ENCODE measurements at regions not wholly inside any gene's neighbourhood (a gene's known extent, or its start where the extent isn't known, plus 50 kb on each side); places are given as distances from the start of the nearest gene placed in this dataset.
"Not testable (repeated sequence)": the region's sequence is repeated elsewhere in the genome, so short reads cannot be mapped to it uniquely, and the experiment has no call there.

GRCh38 chr3:197454841-197455240 is 100.9 kb downstream of the BDH1 start:
- TF ChIP-seq POLR2A, CTCF (IDR thresholded peaks at IDR 0.05): not testable (repeated sequence)
